Large intestine (tissue), 3 donors: ENCODE measurements at regions not wholly inside any gene's neighbourhood (a gene's known extent, or its start where the extent isn't known, plus 50 kb on each side); places are given as distances from the start of the nearest gene placed in this dataset.

Source experiments
- DNase-seq, 2 donors: peaks; one replicate each; pipeline versions ENCODE4 v3.0.0 to v3.0.0-alpha.2; 2013
- H3K27ac ChIP-seq: one replicate; pipeline ENCODE4 v1.5.1; 2013; ENCODE audit warnings: low read length
- H3K27me3 ChIP-seq: 2 replicates; pipeline ENCODE4 v1.6.1; 2013; ENCODE audit warnings: low read length; ENCODE audit not compliant: control insufficient read depth, insufficient read depth
- H3K36me3 ChIP-seq: 2 replicates; pipeline ENCODE4 v1.6.1; 2013; ENCODE audit warnings: low read length; ENCODE audit not compliant: control insufficient read depth, insufficient read depth
- H3K4me1 ChIP-seq: one replicate; pipeline ENCODE4 v1.6.1; 2013; ENCODE audit warnings: low read length; ENCODE audit not compliant: control insufficient read depth, insufficient read depth
- H3K4me3 ChIP-seq: one replicate; pipeline ENCODE4 v1.5.1; 2013; ENCODE audit warnings: low read length
- H3K9me3 ChIP-seq: one replicate; pipeline ENCODE4 v1.6.1; 2013; ENCODE audit warnings: mild to moderate bottlenecking, low read depth, low read length, moderate library complexity; ENCODE audit not compliant: control insufficient read depth
- WGBS: methylation state at CpG from one replicate; pipeline ENCODE4 v1.1.5; 2013; ENCODE audit warnings: low lambda C conversion rate; ENCODE audit not compliant: insufficient coverage; 5-methylcytosine and 5-hydroxymethylcytosine counted together

GRCh38 chr1:115469703-115470476, 131.8 kb upstream of the NGF start:
- Histone ChIP-seq H3K9me3 (no peaks in the 10 kb centered on the region), H3K27me3 (peaks cover 3% of the 10 kb centered on the region), H3K4me1 (no peaks in the 10 kb centered on the region), H3K4me3 (no peak overlapping the region), H3K27ac (no peak overlapping the region), H3K36me3 (no peaks in the 10 kb centered on the region)
- WGBS, result no CpG with 5 or more reads among the region's 11 CpGs
- DNase-seq, result peak in 1 of 2 donors; percentile 60

- Histone ChIP-seq H3K9me3 (no peaks in the 10 kb centered on the region), H3K27ac (no peak overlapping the region), H3K4me1 (no peaks in the 10 kb centered on the region), H3K4me3 (no peak overlapping the region), H3K36me3 (no peaks in the 10 kb centered on the region), H3K27me3 (no peaks in the 10 kb centered on the region)
- DNase-seq, result no peak
- WGBS, result no CpG with 5 or more reads among the region's 3 CpGs
Measured at GRCh38 chr1:115467790-115468189, 129.7 kb upstream of the NGF start.

- Histone ChIP-seq H3K4me3 (no peak overlapping the region), H3K27ac (no peak overlapping the region), H3K36me3 (no peaks in the 10 kb centered on the region), H3K4me1 (no peaks in the 10 kb centered on the region), H3K9me3 (no peaks in the 10 kb centered on the region), H3K27me3 (no peaks in the 10 kb centered on the region)
- 100% methylated on average over 1 of the region's 4 CpGs for WGBS
- DNase-seq, result no peak
Measured at GRCh38 chr1:115467196-115467595, 129.1 kb upstream of the NGF start.

GRCh38 chr1:115466433-115466832, 128.4 kb upstream of the NGF start:
- no peaks in the 10 kb centered on the region for H3K36me3 ChIP-seq
- no peaks in the 10 kb centered on the region for H3K27me3 ChIP-seq
- H3K4me3 ChIP-seq, result no peak overlapping the region
- DNase-seq, result no peak
- no CpG with 5 or more reads among the region's 3 CpGs for WGBS
- H3K4me1 ChIP-seq, result no peaks in the 10 kb centered on the region
- no peak overlapping the region for H3K27ac ChIP-seq
- no peaks in the 10 kb centered on the region for H3K9me3 ChIP-seq

GRCh38 chr1:115465802-115466363, 127.8 kb upstream of the NGF start:
- Histone ChIP-seq H3K4me1 (no peaks in the 10 kb centered on the region), H3K9me3 (no peaks in the 10 kb centered on the region), H3K27me3 (no peaks in the 10 kb centered on the region), H3K27ac (no peak overlapping the region), H3K36me3 (no peaks in the 10 kb centered on the region), H3K4me3 (no peak overlapping the region)
- no peak for DNase-seq
- WGBS, result no CpG with 5 or more reads among the region's 4 CpGs

GRCh38 chr1:115463347-115463746, 125.3 kb upstream of the NGF start:
- no peaks in the 10 kb centered on the region for H3K36me3 ChIP-seq
- DNase-seq, result no peak
- H3K27ac ChIP-seq, result no peak overlapping the region
- H3K4me1 ChIP-seq, result no peaks in the 10 kb centered on the region
- no peaks in the 10 kb centered on the region for H3K9me3 ChIP-seq
- H3K27me3 ChIP-seq, result peaks cover 3% of the 10 kb centered on the region
- no peak overlapping the region for H3K4me3 ChIP-seq

- Histone ChIP-seq H3K4me3 (no peak overlapping the region), H3K4me1 (no peaks in the 10 kb centered on the region), H3K36me3 (no peaks in the 10 kb centered on the region), H3K27ac (no peak overlapping the region), H3K9me3 (no peaks in the 10 kb centered on the region), H3K27me3 (peaks cover 3% of the 10 kb centered on the region)
- no peak for DNase-seq
- WGBS, result 100% methylated on average over 1 of the region's 4 CpGs
Measured at GRCh38 chr1:115462566-115463076, 124.6 kb upstream of the NGF start.

- H3K9me3 ChIP-seq, result no peaks in the 10 kb centered on the region
- H3K4me1 ChIP-seq, result no peaks in the 10 kb centered on the region
- H3K4me3 ChIP-seq, result no peak overlapping the region
- no peak overlapping the region for H3K27ac ChIP-seq
- DNase-seq, result no peak
- whole genome bisulfite sequencing, result no CpG with 5 or more reads among the region's 5 CpGs
- H3K36me3 ChIP-seq, result no peaks in the 10 kb centered on the region
- H3K27me3 ChIP-seq, result peaks cover 3% of the 10 kb centered on the region
Measured at GRCh38 chr1:115461526-115461925, 123.5 kb upstream of the NGF start.

- WGBS, result no CpG with 5 or more reads among the region's 3 CpGs
- Histone ChIP-seq H3K27ac (no peak overlapping the region), H3K9me3 (no peaks in the 10 kb centered on the region), H3K4me3 (no peak overlapping the region), H3K4me1 (no peaks in the 10 kb centered on the region), H3K36me3 (no peaks in the 10 kb centered on the region), H3K27me3 (peaks cover 3% of the 10 kb centered on the region)
- DNase-seq, result no peak
Measured at GRCh38 chr1:115459161-115459560, 121.1 kb upstream of the NGF start.

- DNase-seq, result no peak
- H3K27ac ChIP-seq, result no peak overlapping the region
- no CpG with 5 or more reads among the region's 7 CpGs for WGBS
- H3K27me3 ChIP-seq, result peaks cover 3% of the 10 kb centered on the region
- no peak overlapping the region for H3K4me3 ChIP-seq
- no peaks in the 10 kb centered on the region for H3K36me3 ChIP-seq
- no peaks in the 10 kb centered on the region for H3K9me3 ChIP-seq
- no peaks in the 10 kb centered on the region for H3K4me1 ChIP-seq
Measured at GRCh38 chr1:115458426-115459114, 120.5 kb upstream of the NGF start.
